ENCODE measurements at regions not wholly inside any gene's neighbourhood (a gene's known extent, or its start where the extent isn't known, plus 50 kb on each side); places are given as distances from the start of the nearest gene placed in this dataset.

DNA sequence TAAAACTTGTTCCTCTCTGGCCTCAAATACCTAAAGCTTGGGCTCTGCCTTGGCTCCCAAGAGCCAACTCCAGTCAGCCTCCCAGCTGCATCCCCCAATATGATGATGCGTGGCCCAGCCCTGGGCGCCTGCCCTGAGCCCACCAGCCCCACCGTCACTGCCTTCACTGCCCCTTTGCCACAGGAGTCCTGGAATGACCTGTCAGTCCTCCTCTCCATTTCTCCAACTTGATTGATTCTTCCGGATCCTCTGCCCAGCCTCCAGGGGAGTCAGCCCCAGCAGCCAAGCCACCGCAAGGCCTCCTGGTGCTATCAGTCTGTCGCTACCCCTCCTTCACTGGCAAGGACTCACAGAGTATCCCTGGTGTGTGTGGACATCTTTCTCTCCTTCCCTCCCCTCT lies 96.7 kb upstream of the PMEPA1 start:
- no peak for TF ChIP-seq POLR2A (IDR thresholded peaks at IDR 0.05)
- TF ChIP-seq, protein P1, sequence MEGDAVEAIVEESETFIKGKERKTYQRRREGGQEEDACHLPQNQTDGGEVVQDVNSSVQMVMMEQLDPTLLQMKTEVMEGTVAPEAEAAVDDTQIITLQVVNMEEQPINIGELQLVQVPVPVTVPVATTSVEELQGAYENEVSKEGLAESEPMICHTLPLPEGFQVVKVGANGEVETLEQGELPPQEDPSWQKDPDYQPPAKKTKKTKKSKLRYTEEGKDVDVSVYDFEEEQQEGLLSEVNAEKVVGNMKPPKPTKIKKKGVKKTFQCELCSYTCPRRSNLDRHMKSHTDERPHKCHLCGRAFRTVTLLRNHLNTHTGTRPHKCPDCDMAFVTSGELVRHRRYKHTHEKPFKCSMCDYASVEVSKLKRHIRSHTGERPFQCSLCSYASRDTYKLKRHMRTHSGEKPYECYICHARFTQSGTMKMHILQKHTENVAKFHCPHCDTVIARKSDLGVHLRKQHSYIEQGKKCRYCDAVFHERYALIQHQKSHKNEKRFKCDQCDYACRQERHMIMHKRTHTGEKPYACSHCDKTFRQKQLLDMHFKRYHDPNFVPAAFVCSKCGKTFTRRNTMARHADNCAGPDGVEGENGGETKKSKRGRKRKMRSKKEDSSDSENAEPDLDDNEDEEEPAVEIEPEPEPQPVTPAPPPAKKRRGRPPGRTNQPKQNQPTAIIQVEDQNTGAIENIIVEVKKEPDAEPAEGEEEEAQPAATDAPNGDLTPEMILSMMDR (IDR thresholded peaks at IDR 0.05), result no peak
